Parathyroid adenoma (tissue), 2 donors: ENCODE measurements at regions not wholly inside any gene's neighbourhood (a gene's known extent, or its start where the extent isn't known, plus 50 kb on each side); places are given as distances from the start of the nearest gene placed in this dataset.

Source experiments
- H2AFZ ChIP-seq: fragments of 300-600 bp; sonication (generic); one replicate; pipeline ENCODE4 v1.7.0; 2017; ENCODE audit warnings: antibody characterized with exemption, mild to moderate bottlenecking
- H3K27ac ChIP-seq: fragments of 300-600 bp; sonication (generic); one replicate; pipeline ENCODE4 v1.7.0; 2017
- H3K27me3 ChIP-seq: fragments of 300-600 bp; sonication (generic); one replicate; pipeline ENCODE4 v1.7.0; 2017; ENCODE audit warnings: low read length; ENCODE audit not compliant: control insufficient read depth, insufficient read depth
- H3K36me3 ChIP-seq: fragments of 300-600 bp; sonication (generic); one replicate; pipeline ENCODE4 v1.7.0; 2017; ENCODE audit warnings: low read length; ENCODE audit not compliant: control insufficient read depth, insufficient read depth
- H3K4me1 ChIP-seq: fragments of 300-600 bp; sonication (generic); one replicate; pipeline ENCODE4 v1.7.0; 2017; ENCODE audit warnings: control low read depth
- H3K4me2 ChIP-seq: fragments of 300-600 bp; sonication (generic); one replicate; pipeline ENCODE4 v1.7.0; 2017; ENCODE audit warnings: low read length
- H3K4me3 ChIP-seq: fragments of 300-600 bp; sonication (generic); one replicate; pipeline ENCODE4 v1.7.0; 2017; ENCODE audit warnings: low read depth, low read length
- H3K79me2 ChIP-seq: fragments of 300-600 bp; sonication (generic); one replicate; pipeline ENCODE4 v1.7.0; 2017; ENCODE audit warnings: control low read depth
- H3K9ac ChIP-seq: fragments of 300-600 bp; sonication (generic); one replicate; pipeline ENCODE4 v1.7.0; 2017; ENCODE audit warnings: mild to moderate bottlenecking
- H3K9me3 ChIP-seq: fragments of 300-600 bp; sonication (generic); one replicate; pipeline ENCODE4 v1.7.0; 2017; ENCODE audit warnings: low read length; ENCODE audit not compliant: control insufficient read depth
- TF ChIP-seq, protein P1 (sequence below): fragments of 300-600 bp; sonication (generic); IDR thresholded peaks from one replicate; pipeline ENCODE4 v1.7.0; 2017; ENCODE audit warnings: antibody characterized with exemption, mild to moderate bottlenecking
- donor health status: primary hyperparathyroidism.

DNA sequence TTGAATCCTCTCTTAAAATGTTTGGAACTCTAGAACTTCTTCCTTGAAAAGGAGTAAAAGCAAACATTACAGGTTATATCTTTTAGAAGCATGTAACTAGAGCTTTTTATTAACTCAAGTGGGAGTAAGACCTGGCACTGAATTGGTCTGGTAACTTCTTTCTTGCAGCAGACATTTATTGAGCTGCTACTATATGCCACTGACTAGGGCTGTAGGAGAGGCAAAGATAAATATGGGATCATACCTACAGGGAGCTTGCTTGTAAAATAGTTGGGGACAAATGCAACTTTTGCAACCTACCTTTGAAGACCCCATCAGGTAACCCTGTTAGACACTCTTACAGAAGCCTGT is 231.9 kb upstream of the TUT7 start:
- Histone ChIP-seq H3K36me3 (no peaks in the 10 kb centered on the region), H3K4me1 (no peaks in the 10 kb centered on the region), H3K27ac (no peak overlapping the region), H3K79me2 (no peaks in the 10 kb centered on the region), H3K9me3 (no peaks in the 10 kb centered on the region), H2AFZ (no peak overlapping the region), H3K4me3 (no peak overlapping the region), H3K4me2 (no peak overlapping the region), H3K9ac (no peak overlapping the region), H3K27me3 (no peaks in the 10 kb centered on the region)
- TF ChIP-seq, protein P1, sequence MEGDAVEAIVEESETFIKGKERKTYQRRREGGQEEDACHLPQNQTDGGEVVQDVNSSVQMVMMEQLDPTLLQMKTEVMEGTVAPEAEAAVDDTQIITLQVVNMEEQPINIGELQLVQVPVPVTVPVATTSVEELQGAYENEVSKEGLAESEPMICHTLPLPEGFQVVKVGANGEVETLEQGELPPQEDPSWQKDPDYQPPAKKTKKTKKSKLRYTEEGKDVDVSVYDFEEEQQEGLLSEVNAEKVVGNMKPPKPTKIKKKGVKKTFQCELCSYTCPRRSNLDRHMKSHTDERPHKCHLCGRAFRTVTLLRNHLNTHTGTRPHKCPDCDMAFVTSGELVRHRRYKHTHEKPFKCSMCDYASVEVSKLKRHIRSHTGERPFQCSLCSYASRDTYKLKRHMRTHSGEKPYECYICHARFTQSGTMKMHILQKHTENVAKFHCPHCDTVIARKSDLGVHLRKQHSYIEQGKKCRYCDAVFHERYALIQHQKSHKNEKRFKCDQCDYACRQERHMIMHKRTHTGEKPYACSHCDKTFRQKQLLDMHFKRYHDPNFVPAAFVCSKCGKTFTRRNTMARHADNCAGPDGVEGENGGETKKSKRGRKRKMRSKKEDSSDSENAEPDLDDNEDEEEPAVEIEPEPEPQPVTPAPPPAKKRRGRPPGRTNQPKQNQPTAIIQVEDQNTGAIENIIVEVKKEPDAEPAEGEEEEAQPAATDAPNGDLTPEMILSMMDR, result no peak

DNA sequence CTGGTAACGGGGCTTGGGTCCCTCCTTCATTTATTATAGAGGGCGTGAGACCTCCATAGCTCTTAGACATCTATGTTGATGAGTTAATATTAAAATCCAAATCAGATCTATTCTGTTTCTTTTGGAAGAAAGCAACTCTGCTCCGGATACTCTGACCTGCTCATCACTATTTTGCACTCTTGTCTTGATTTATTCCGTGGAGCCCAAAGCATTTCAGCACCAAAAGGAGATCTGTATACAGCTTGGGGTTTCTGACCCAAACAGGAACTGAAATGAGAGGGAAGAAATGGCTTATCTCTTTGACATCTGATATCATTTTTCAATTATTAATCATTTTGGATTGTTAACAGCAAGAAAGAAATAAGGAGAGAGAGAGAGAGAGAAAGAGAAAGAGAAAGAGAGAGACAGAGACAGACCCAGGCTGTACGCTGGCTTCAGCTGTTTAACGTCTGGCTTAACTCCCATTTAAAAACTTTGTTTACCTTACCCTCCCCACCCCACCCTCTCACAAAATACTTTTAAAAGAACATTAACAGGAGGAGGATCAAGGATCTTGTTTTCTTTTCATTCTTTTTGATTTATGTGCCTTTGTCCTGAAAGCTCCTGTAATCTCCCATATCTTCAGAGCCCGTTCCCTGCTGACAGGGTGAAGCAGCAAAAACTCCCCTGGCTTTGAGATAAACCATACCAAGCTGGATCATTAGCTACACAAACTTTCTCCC is 231.4 kb upstream of the TUT7 start:
- no peaks in the 10 kb centered on the region for H3K9me3 ChIP-seq
- no peaks in the 10 kb centered on the region for H3K36me3 ChIP-seq
- H2AFZ ChIP-seq, result no peak overlapping the region
- H3K4me3 ChIP-seq, result no peak overlapping the region
- H3K9ac ChIP-seq, result no peak overlapping the region
- H3K79me2 ChIP-seq, result no peaks in the 10 kb centered on the region
- TF ChIP-seq, protein P1, result no peak
- no peaks in the 10 kb centered on the region for H3K4me1 ChIP-seq
- H3K27me3 ChIP-seq, result no peaks in the 10 kb centered on the region
- no peak overlapping the region for H3K4me2 ChIP-seq
- H3K27ac ChIP-seq, result no peak overlapping the region

DNA sequence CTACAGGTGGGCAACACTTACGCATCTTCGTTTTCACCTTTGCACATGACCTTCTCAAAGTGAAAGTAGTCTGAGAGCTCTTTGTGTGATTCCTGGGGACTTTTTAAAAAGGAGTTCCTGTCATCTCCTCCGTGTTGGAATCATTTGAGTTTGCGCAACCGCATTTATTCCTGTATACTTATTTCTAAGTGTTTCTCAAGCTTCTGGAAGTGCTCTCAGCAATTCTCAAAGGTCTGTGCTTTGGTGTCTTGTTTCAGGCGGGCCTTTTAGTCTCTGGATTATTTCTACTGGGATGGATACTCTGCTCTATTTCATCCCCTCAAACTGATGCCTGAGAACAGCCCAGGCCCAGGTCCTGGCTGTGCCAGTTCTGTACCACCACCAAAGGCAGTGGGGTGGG is 226.5 kb upstream of the TUT7 start:
- TF ChIP-seq, protein P1, result no peak
- H3K9ac ChIP-seq, result no peak overlapping the region
- no peaks in the 10 kb centered on the region for H3K79me2 ChIP-seq
- no peak overlapping the region for H3K4me3 ChIP-seq
- no peak overlapping the region for H2AFZ ChIP-seq
- no peak overlapping the region for H3K27ac ChIP-seq
- no peaks in the 10 kb centered on the region for H3K4me1 ChIP-seq
- H3K9me3 ChIP-seq, result no peaks in the 10 kb centered on the region
- H3K27me3 ChIP-seq, result no peaks in the 10 kb centered on the region
- H3K4me2 ChIP-seq, result no peak overlapping the region
- H3K36me3 ChIP-seq, result no peaks in the 10 kb centered on the region

DNA sequence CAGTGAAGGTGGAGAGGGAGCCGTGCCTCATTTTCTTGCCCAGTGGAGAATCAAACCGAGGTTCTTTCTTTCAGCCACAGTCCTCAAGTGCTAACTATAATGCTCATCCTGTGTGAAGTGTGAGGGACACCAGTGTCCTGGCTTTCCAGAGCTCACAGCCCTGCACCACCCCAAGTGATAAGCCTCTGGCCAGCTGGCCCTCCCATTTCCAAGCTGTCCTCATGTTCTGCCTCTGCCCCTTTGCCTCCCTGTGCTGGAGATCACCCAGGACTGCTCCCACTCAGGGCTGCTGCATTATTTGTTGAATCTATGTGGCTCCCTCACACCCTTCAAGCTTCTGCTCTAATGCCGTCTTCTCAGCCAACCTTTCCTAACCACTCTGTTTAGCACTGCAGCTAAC is 224.5 kb upstream of the TUT7 start:
- Histone ChIP-seq H3K9ac (no peak overlapping the region), H3K79me2 (no peaks in the 10 kb centered on the region), H3K27me3 (no peaks in the 10 kb centered on the region), H3K9me3 (no peaks in the 10 kb centered on the region), H2AFZ (no peak overlapping the region), H3K4me3 (no peak overlapping the region), H3K27ac (no peak overlapping the region), H3K4me2 (no peak overlapping the region), H3K36me3 (no peaks in the 10 kb centered on the region), H3K4me1 (no peaks in the 10 kb centered on the region)
- TF ChIP-seq, protein P1, result no peak
